ENCODE measurements at regions not wholly inside any gene's neighbourhood (a gene's known extent, or its start where the extent isn't known, plus 50 kb on each side); places are given as distances from the start of the nearest gene placed in this dataset.
A peak's percentile ranks its signal among the peaks of the same experiment; 100 is the strongest.
"Not testable (repeated sequence)": the region's sequence is repeated elsewhere in the genome, so short reads cannot be mapped to it uniquely, and the experiment has no call there.

- no peak for DNase-seq
Observed at GRCh38 chr1:80402625-80403024, 1396.1 kb upstream of the ADGRL4 start.

DNA sequence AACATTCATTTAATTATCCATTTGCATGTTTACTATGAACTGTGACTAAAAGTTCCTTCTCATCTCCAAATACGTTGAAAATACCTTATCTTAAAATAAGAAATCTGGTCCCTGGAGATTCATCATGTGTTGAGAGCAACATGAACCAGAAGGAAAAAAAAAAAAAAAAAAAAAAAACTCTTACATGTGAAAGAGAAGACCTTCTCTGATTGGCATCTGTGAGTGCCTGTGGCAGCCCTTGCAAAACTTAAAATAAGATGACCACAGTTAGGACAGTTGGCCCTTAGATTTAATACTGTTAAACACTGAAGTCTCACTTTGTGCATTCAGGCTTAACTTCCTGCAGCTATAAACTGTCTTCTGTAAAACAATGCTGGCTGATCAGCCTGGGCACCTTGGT, 1395.2 kb upstream of the ADGRL4 start:
- no peak for DNase-seq

DNA sequence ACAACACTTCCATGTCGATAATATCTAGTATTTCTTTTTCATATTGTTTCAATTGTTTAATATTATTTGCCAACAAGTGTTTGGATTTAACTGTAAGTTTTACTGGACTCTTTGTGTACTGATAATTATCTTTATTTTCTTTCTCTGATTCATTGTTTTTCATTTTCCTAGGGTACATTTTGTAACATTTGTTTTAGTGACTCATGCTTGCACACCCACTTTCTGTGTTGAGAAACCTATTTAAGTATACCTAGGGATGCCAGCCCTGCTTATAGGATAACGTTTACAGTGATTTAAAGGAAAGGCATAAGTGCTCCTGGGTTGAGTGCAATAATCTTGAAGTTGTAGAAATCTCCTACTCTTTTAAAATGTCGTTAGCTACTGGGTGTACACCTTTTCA, 1386.0 kb upstream of the ADGRL4 start:
- no peak for DNase-seq

DNA sequence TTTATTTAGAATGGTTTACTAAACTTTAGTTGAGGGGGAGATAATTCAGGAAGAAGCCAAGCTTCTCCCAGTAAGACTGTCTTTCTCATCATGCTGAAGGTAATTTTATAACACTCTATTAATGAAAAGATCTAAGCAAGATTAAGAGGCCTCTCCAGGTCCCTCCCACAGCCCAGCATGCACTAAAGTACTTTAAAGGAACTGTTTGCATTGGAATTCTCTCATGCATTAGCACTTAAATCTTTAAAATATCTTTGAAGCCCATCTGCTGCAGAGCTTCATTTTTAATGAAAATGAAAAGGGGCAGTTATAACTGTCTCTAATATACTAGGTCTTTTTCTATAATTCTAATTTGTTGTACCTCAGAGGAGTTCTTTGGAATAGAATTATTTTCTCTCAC, 1379.1 kb upstream of the ADGRL4 start:
- no peak for DNase-seq

DNA sequence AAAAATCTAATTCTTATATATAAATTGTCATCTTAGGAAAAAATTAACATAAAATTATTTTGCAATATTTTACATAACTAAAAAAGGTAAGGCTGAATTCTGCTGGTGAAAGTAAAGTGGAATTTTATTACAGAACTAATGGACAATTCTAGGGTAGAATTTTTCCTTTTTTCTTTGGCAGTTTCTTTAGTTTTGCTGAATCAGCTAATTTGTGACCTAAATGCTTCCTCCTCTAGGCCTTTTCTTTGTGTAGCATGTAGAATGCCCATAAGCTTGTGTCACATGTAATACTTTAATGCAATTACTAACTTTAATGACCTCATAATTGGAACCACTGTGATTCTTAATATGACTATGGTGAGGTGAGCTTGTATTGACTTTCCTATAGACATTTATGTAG, 1378.4 kb upstream of the ADGRL4 start:
- no peak for DNase-seq

- DNase-seq = peak; percentile 12
Observed at GRCh38 chr1:80384083-80384830, 1377.7 kb upstream of the ADGRL4 start.

DNA sequence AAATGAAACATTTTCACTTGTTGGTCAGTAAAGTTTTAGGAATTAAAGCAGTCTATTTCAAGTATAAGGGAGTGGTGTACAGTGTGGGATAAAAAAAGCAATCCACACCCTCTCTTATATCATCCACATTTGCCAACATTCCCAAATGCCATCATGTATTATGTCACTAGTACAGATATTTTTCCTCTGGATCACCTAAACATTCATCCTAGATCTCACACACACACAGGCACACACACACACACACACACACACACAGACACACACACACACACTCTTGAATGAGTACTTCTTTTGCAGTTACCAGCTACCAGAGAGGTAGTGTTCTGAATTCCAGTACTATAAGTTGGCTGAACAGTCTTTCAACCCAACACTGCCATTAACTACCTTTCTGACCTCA, 1369.1 kb upstream of the ADGRL4 start:
- no peak for DNase-seq

DNA sequence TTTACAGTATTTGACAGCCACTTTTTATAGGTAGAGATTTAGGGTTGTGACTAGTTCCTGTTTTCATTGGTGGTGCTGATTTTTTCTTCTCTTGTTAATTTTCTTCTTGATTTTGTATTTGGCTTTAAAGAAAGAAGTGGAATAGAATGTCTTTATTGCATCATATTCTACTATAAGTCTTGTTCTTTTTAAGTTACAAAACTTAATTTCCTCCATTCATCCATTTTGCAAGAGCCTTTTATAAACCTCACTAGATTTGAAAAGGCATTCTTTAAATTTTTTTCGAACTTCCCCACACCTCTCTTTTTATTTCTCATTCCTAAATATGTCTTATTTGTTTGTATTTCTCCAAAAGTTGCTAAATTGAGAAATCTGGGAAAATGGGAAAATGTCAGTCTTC, 1368.6 kb upstream of the ADGRL4 start:
- no peak for DNase-seq

DNA sequence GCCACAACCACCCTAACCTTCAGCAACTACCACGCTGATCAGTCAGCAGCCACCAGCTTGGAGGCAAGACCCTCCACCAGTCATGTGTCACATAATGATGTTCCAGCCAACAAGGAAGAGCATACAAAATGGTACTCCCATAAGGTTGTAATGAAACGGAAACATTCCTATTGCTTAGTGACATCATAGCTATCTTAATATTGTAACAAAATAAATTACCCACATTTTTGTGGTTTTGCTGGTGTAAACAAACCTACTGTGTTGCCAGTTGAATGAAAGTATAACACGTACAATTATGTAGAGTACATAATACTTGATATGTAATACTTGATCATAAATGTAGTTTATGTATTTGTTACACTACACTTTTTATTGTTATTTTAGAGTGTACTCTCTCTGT, 1363.2 kb upstream of the ADGRL4 start:
- no peak for DNase-seq

- DNase-seq = no peak
Observed at GRCh38 chr1:80367058-80367457, 1360.5 kb upstream of the ADGRL4 start.

GRCh38 chr1:80365359-80366021, 1359.0 kb upstream of the ADGRL4 start:
- no peak for DNase-seq

DNA sequence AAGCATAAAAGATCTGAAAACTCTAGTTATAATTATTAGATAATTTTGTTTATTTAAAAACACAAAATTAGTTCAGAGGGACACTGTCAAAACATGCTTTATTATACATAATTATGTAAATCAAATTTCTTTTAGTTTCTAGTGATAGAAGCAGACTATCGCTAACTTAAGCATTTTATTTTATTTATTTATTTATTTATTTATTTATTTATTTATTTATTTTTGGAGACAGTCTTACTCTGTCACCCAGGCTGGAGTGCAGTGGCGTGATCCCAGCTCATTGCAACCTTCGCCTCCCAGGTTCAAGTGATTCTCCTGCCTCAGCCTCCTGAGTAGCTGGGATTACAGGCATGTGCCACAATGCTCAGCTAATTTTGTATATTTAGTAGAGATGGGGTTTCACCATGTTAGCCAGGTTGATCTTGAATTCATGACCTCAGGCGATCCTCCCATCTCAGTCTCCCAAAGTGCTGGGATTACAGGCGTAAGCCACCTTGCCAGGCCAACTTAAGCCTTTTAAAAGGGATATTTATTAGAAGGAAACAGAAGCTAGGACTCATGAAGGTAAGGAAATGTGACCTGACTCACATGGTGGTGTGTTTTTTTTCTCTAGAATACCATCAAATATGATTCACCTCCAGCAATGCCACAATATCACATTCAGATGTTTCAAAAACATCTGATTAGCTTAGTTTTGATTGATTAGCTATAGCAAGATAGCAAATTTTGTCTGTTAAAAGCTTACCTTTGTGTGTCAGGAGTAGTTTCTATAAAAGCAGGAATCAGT, 1357.4 kb upstream of the ADGRL4 start:
- DNase-seq = no peak

- no peak for DNase-seq
Observed at GRCh38 chr1:80359666-80360065, 1353.1 kb upstream of the ADGRL4 start.

- no peak for DNase-seq
Observed at GRCh38 chr1:80349218-80349617, 1342.7 kb upstream of the ADGRL4 start.

DNA sequence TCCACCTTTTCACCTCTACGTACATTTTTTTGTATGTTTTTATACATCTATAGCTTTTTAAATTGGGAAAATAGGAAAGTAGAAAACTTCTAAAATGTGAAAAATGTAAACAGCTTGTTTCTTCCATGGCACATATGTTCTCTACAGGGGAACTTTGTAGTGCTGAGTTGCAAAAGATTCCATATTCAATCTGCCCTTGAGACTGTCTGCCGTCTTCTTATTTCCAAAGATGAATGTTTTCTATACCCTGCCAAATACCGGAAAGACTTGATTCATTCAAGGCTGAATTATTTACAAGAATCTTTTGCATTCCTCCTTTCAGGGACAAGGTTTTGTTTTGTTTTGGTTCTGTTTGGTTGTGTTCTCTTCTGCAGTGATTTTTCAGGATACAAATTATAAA, 1334.5 kb upstream of the ADGRL4 start:
- no peak for DNase-seq

DNA sequence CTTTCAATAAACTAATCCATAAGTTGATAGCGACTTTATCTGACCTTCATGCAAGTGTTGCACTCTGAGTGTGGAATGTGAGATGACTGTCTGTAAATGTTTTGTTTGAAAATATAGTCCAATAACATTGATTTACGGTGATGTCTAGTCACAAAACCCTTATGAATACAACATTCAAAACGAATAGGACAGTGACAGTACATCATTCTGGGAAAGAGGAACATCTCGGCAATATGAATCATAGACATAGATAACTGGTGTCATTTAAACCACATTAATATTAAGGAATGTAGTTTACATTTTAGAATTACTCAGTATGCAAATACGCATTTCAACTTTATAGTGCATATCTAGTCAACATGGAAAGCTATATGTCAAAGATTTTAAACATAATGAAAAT, 1311.6 kb upstream of the ADGRL4 start:
- DNase-seq = no peak

DNA sequence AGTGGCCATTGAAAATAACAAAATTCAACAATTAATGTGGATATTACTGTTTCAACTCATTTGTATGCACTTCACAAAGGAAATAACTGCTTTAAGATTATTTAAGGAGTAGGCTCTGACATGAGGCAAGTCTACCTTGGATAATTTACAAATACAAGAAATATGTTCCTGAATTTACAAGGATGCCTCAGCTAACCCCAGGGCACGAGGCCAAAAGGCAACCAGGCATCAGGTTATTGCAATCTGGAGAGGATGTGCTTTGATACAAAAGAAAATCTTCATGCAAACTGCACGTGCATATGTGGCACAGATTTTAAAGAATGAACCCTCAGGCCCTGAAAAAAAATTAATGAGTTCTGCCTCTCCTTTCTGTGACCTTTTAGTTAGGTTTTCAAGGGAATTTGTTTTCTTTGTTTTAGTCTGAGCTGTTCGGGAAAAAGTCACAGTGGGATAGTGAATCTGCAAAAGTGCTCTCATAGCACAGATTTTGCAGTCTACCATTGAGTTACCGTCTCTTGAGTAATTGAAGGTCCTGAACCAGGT, 1304.2 kb upstream of the ADGRL4 start:
- no peak for DNase-seq

GRCh38 chr1:80305466-80305865, 1298.9 kb upstream of the ADGRL4 start:
- no peak for DNase-seq

GRCh38 chr1:80293818-80294217, 1287.3 kb upstream of the ADGRL4 start:
- no peak for DNase-seq

DNA sequence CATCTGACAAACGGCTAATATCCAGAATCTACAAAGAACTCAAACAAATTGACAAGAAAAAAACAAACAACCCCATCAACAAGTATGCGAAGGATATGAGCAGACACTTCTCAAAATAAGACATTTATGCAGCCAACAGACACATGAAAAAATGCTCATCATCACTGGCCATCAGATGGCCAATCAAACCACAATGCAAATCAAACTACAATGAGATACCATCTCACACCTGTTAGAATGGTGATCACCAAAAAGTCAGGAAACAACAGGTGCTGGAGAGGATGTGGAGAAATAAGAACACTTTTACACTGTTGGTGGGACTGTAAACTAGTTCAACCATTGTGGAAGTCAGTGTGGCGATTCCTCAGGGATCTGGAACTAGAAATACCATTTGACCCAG, 1282.2 kb upstream of the ADGRL4 start:
- not testable (repeated sequence) for DNase-seq

DNA sequence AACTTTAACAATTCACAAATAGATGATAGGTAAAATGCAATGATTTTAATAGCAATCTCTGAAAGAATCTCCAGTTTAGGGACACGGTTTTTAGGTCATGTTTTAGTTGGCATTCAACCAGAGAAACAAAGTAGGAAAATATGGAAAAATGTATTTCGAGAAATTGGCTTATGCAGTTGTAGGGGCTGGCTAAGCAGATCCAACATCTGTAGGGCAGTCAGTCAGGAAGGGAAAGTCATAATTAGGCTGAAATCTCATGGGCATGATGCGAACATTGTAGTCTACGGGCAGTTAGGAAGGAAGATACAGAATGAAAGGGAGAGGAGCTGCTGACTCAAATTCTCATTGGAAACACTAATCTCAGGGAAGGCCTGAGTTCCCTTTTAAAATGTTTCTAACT, 1276.0 kb upstream of the ADGRL4 start:
- no peak for DNase-seq

DNA sequence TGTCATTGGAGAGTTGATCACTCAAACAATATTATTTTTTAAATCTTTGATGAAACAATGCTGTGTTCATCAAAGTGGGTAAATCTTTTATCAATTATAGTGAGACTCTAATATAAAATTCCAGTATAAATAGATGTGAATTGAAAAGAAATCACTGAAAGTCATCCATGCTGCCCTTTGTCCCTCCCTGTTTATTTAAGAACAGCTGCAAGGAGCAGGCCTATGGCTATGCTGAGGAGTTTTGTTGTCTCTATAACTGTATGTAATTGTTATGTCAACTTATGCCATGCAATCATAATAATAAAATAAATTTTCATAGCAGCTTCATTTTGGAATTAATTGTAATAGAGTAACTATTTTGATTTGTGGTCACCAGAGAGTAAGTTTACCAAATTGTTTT, 1272.4 kb upstream of the ADGRL4 start:
- no peak for DNase-seq

DNA sequence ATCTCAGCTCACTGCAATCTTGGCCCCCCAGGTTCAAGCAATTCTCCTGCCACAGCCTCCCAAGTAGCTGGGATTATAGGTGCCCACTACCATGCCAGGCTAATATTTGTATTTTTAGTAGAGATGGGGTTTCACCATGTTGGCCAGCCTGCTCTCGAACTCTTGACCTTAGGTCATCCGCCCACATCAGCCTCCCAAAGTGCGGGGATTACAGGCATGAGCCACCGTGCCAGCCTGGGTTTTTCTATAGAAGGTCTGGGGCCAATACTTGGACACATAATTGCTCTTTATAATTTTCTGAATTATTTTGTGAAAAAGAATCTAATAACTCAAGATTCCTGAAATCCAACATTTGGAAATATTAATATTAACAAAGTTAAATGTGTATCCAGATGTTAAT, 1267.7 kb upstream of the ADGRL4 start:
- no peak for DNase-seq

All from left kidney (tissue), 1 donor.